GM13976 (cell line): ENCODE measurements at regions not wholly inside any gene's neighbourhood (a gene's known extent, or its start where the extent isn't known, plus 50 kb on each side); places are given as distances from the start of the nearest gene placed in this dataset.
A peak's percentile ranks its signal among the peaks of the same experiment; 100 is the strongest.

Experiments used
- DNase-seq: peaks from one replicate; pipeline ENCODE4 v3.0.0; 2012; ENCODE audit warnings: low spot score
- CTCF ChIP-seq: IDR thresholded peaks from 2 replicates; pipeline ENCODE4 v1.5.1; 2012; ENCODE audit warnings: borderline replicate concordance, mild to moderate bottlenecking; ENCODE audit not compliant: insufficient read depth; ENCODE audit errors: extremely low read depth, missing control alignments, control extremely low read depth
- in situ Hi-C: fragments of 300-500 bp; cut with MboI; formaldehyde crosslinking; loops from one replicate; pipeline ENCODE4 v1.12.0; 2022; ENCODE audit warnings: low sequenced_read_pairs, mixed read lengths, inconsistent platforms; ENCODE audit not compliant: unreplicated experiment

- no peak for DNase-seq
- TF ChIP-seq CTCF = no peak
- in situ Hi-C loops = no loop called here
These were observed 461.5 kb upstream of the GHITM start for GRCh38 chr10:83677795-83678194.

- no peak for TF ChIP-seq CTCF
- DNase-seq = no peak
- in situ Hi-C loops = no loop called here
These were observed 460.5 kb upstream of the GHITM start for GRCh38 chr10:83678850-83679249.

- DNase-seq = peak; percentile 72
- no peak for TF ChIP-seq CTCF
- in situ Hi-C loops = no loop called here
These were observed 458.8 kb upstream of the GHITM start for GRCh38 chr10:83680470-83680891.

- no peak for DNase-seq
- no peak for TF ChIP-seq CTCF
- in situ Hi-C loops = no loop called here
These were observed 456.9 kb upstream of the GHITM start for GRCh38 chr10:83682414-83682813.

- DNase-seq = no peak
- no peak for TF ChIP-seq CTCF
- in situ Hi-C loops = no loop called here
These were observed 453.9 kb upstream of the GHITM start for GRCh38 chr10:83685458-83685857.

GRCh38 chr10:83691791-83692596 lies 447.3 kb upstream of the GHITM start:
- DNase-seq = no peak
- in situ Hi-C loops = no loop called here
- TF ChIP-seq CTCF = no peak
